ENCODE measurements at regions not wholly inside any gene's neighbourhood (a gene's known extent, or its start where the extent isn't known, plus 50 kb on each side); places are given as distances from the start of the nearest gene placed in this dataset.

DNA sequence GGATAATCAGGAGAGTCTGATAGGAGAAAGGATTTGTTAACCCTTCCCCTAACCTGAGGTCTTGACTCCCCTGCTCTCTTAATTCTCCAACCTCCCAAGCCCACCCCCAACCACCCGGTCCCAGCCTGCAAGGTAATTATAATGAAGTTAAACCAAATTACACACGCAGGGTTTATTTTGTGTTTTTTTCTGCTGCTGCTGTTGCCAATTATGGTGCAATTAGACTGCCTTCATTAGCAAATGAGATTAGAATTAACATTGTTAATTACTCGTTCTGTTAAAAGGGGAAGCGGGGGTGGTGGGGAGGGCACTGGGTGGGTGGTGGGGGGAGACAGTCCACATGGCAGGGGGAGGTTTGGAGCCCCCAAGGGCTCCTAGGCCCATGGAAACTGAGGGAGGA, 128.9 kb downstream of the CCT6B start:
- Histone ChIP-seq H3K27ac (ENCODE audit: low read depth in 1 of 2, low read length in 2 of 2) (no peak overlapping the region), H3K79me2 (ENCODE audit: insufficient read depth, low read length) (no peaks in the 10 kb centered on the region), H3K4me1 (ENCODE audit: control insufficient read depth in 1 of 2, insufficient read depth in 2 of 2, low read length in 2 of 2) (no peaks in the 10 kb centered on the region), H3K4me2 (replicated peaks; ENCODE audit: extremely low read depth, low read length, poor library complexity, severe bottlenecking) (no peak overlapping the region), H4K20me1 (ENCODE audit: insufficient read depth, low read length) (no peaks in the 10 kb centered on the region), H3K9ac (ENCODE audit: insufficient read depth, low read length, poor library complexity, severe bottlenecking) (no peak overlapping the region), H3K27me3 (ENCODE audit: control insufficient read depth in 2 of 2, insufficient read depth in 2 of 2, low read length in 2 of 2) (no peaks in the 10 kb centered on the region), H3K36me3 (replicated peaks in 1 of 2; ENCODE audit: control insufficient read depth in 1 of 2, insufficient read depth in 2 of 2, low read length in 2 of 2) (no peaks in the 10 kb centered on the region), H3K4me3 (replicated peaks in 1 of 3; ENCODE audit: low read depth in 2 of 3, low read length in 3 of 3) (no peak overlapping the region), H3K9me3 (replicated peaks in 1 of 2; ENCODE audit: control insufficient read depth in 1 of 2, insufficient read depth in 1 of 2, low read length in 2 of 2) (no peaks in the 10 kb centered on the region), H2AFZ (ENCODE audit: insufficient read depth, low read depth, low read length, poor library complexity, severe bottlenecking) (no peak overlapping the region)
- Mint-ChIP-seq H3K36me3 (no peaks in the 10 kb centered on the region), H3K27ac (no peak overlapping the region), H3K4me1 (no peaks in the 10 kb centered on the region), H3K9me3 (no peaks in the 10 kb centered on the region), H3K27me3 (ENCODE audit: low read depth in 3 of 3) (peaks cover 2 to 10% (median 3%) of the 10 kb centered on the region in 3 donors), H3K4me3 (no peak overlapping the region)
- intact Hi-C loops (cut with micrococcal nuclease) = no loop called here
- DNase-seq = no peak
- WGBS (ENCODE audit: insufficient coverage) = no CpG with 5 or more reads among the region's 4 CpGs
- TF ChIP-seq, protein P1, sequence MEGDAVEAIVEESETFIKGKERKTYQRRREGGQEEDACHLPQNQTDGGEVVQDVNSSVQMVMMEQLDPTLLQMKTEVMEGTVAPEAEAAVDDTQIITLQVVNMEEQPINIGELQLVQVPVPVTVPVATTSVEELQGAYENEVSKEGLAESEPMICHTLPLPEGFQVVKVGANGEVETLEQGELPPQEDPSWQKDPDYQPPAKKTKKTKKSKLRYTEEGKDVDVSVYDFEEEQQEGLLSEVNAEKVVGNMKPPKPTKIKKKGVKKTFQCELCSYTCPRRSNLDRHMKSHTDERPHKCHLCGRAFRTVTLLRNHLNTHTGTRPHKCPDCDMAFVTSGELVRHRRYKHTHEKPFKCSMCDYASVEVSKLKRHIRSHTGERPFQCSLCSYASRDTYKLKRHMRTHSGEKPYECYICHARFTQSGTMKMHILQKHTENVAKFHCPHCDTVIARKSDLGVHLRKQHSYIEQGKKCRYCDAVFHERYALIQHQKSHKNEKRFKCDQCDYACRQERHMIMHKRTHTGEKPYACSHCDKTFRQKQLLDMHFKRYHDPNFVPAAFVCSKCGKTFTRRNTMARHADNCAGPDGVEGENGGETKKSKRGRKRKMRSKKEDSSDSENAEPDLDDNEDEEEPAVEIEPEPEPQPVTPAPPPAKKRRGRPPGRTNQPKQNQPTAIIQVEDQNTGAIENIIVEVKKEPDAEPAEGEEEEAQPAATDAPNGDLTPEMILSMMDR (IDR thresholded peaks at IDR 0.05) = no peak

DNA sequence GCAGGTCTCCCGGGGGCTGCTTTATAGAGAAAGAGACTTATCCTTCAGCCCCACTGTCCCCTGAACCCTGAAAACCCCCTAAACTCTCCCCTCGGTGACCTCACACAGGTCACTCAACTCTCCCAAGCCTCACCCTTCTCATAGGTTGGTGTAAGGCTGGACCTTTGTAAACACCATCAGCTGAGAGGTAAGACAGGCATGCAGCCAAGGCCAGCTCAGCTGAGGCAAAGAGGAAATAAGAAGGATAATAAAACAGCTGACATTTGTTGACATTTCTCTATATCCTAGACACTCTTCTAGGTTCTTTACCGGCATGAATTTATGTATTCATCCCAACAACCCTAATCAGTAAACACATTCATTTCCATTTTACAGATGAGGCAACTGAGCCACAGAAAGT, 134.3 kb downstream of the CCT6B start:
- peaks cover 0 to 15% (median 4%) of the 10 kb centered on the region in 3 donors for H3K27me3 Mint-ChIP-seq (ENCODE audit: low read depth in 3 of 3)
- H3K4me3 Mint-ChIP-seq = no peak overlapping the region
- H3K4me1 Mint-ChIP-seq = no peaks in the 10 kb centered on the region
- no peak overlapping the region for H3K27ac Mint-ChIP-seq
- WGBS (ENCODE audit: insufficient coverage) = 75% methylated on average over 1 of the region's 3 CpGs
- Histone ChIP-seq H3K27ac (ENCODE audit: low read depth in 1 of 2, low read length in 2 of 2) (no peak overlapping the region), H3K36me3 (replicated peaks in 1 of 2; ENCODE audit: control insufficient read depth in 1 of 2, insufficient read depth in 2 of 2, low read length in 2 of 2) (no peaks in the 10 kb centered on the region), H3K79me2 (ENCODE audit: insufficient read depth, low read length) (no peaks in the 10 kb centered on the region), H3K4me1 (ENCODE audit: control insufficient read depth in 1 of 2, insufficient read depth in 2 of 2, low read length in 2 of 2) (no peaks in the 10 kb centered on the region), H3K4me3 (replicated peaks in 1 of 3; ENCODE audit: low read depth in 2 of 3, low read length in 3 of 3) (no peak overlapping the region), H3K4me2 (replicated peaks; ENCODE audit: extremely low read depth, low read length, poor library complexity, severe bottlenecking) (no peak overlapping the region), H3K9ac (ENCODE audit: insufficient read depth, low read length, poor library complexity, severe bottlenecking) (no peak overlapping the region), H4K20me1 (ENCODE audit: insufficient read depth, low read length) (no peaks in the 10 kb centered on the region), H2AFZ (ENCODE audit: insufficient read depth, low read depth, low read length, poor library complexity, severe bottlenecking) (no peak overlapping the region), H3K9me3 (replicated peaks in 1 of 2; ENCODE audit: control insufficient read depth in 1 of 2, insufficient read depth in 1 of 2, low read length in 2 of 2) (no peaks in the 10 kb centered on the region), H3K27me3 (ENCODE audit: control insufficient read depth in 2 of 2, insufficient read depth in 2 of 2, low read length in 2 of 2) (no peaks in the 10 kb centered on the region)
- DNase-seq = no peak
- intact Hi-C loops (cut with micrococcal nuclease) = no loop called here
- no peaks in the 10 kb centered on the region for H3K36me3 Mint-ChIP-seq
- no peaks in the 10 kb centered on the region for H3K9me3 Mint-ChIP-seq
- TF ChIP-seq, protein P1 (IDR thresholded peaks at IDR 0.05) = no peak
